ENCODE measurements at regions not wholly inside any gene's neighbourhood (a gene's known extent, or its start where the extent isn't known, plus 50 kb on each side); places are given as distances from the start of the nearest gene placed in this dataset.
A peak's percentile ranks its signal among the peaks of the same experiment; 100 is the strongest.

- DNase-seq, result no peak
Observed at GRCh38 chr11:91730620-91731019, 494.0 kb upstream of the FAT3 start.

DNA sequence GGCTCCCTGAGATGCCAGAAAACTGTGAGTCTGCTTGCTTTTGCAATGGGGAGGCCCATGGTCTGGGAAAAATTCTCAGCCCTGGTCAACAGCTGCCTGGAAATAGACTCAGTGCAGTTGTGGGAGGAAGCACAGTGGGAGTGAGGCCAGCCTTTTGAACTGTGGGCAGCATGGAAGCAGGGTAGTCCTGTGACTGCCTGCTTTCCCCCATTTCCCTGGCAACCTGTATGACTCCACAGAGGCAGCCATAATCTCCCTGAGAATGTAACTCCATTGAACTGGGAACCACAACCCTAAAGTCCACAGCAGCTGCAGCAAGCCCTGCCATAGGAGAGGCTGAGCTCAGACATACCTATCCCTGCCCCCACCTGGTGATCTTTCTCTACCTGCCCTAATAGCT lies 494.6 kb upstream of the FAT3 start:
- DNase-seq, result no peak

DNA sequence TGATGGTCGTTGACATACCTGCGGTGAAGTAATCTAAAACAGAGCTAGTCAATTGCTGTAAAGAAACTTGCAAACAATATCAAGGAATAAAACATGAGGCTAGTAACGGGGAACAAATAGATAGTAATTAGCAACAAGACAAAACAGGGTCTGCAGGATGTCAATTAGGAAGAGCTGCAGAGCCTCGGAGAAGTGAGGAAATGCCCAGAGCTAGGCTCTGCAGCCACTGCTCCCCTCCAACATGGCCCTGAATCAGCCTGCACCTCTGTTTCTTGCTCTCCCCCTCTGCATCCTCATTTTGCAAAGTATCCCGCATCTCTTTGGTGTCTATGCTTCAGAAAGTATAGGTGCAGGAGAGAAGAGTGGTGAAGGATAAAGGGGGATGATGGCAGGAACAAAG lies 507.4 kb upstream of the FAT3 start:
- DNase-seq, result no peak

- DNase-seq, result no peak
Observed at GRCh38 chr11:91707652-91708482, 516.8 kb upstream of the FAT3 start.

DNA sequence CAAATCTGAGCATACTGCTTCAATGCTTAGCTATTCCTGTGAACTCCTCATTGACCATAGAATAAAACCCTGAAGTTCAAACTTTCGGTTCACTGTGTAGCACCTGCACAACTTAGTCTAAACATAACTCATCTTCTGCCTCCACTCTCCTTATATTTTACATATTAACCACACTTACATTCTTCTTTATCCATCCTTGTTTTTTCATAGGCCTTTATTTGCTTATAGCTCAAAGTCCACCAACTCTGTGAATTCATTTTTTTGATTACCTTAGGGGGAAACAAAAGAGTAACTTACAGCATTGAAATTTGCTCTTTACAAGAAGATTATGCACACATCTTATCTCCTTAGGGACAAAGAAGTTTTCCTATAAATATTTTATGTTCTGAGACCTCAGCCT lies 521.6 kb upstream of the FAT3 start:
- no peak for DNase-seq

- no peak for DNase-seq
Observed at GRCh38 chr11:91700854-91701253, 523.8 kb upstream of the FAT3 start.

DNA sequence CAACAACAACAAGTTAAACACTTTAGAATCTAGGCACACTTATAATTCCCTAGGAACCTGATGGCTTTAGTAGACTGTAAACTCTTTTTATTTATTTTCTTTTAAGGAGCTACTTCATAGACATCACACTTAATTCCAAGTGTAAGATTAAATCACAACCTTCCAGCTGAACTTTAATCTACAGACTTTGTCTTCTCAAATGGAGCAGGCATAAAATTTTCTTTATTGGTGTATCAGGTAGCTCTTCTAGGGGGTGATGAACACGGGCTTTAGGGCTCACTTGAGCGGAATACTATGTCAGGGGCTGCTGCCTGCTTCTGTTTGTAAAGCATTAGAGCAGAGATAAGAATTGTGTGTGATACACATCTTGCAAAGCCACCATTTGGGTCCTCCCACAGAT lies 525.8 kb upstream of the FAT3 start:
- no peak for DNase-seq

GRCh38 chr11:91694331-91694730 lies 530.3 kb upstream of the FAT3 start:
- DNase-seq, result no peak

GRCh38 chr11:91691872-91692271 lies 532.7 kb upstream of the FAT3 start:
- DNase-seq, result no peak

DNA sequence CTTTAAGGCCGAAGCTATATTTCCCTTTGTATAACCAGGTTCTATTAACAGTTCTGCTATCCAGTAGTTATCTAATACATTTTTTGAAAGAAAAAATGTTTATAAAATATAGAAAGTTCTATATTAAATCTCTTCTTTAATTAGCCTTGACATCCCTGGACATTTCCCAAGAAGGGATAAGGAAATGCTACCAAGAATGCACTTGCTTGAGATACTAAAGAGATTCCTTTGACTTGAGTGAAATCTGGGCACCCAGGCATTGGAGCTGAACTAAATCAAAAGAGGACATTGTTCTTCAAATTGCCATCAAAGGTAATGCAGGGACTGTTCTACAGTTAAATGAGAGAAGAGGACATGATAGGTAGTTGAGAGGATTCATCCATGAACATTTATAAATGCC lies 535.9 kb upstream of the FAT3 start:
- DNase-seq, result no peak

DNA sequence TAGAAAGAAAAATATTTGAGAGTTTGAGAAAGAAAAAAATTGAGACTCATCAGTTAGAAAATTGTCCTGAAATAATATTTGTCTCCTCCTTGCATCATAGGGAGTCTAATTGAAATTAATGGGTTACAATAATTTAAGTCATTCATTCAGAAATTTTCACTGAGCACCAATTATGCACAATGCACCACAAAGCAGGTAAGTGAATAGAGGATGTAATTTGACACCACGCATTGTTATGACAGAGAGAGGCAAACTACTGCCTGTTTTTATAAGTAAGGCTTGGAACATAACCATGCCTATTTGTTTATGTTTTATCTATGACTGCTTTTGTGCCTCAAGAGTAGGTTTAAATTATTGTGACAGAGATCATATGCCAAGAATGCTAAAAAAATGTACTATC lies 537.9 kb upstream of the FAT3 start:
- DNase-seq, result peak; percentile 34

- no peak for DNase-seq
Observed at GRCh38 chr11:91686281-91686680, 538.3 kb upstream of the FAT3 start.

DNA sequence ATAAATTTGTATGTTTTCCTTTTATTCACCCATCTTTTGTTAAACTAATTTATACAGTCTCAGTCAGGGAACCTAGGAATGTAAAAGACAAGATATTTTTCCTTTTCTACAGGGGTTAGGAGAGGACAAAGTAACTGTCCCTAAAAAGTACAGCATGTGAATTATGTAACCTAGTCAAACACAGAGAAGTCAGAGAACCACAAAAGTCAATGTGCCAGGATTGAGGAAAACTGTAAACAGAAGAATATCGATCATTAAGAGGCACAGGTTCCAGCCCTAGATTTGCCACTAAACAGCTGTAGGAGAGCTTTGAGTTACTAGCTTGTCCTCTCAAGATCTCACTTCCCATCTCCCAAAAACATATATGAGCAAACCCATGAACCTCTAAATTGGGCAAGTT lies 550.9 kb upstream of the FAT3 start:
- DNase-seq, result no peak

DNA sequence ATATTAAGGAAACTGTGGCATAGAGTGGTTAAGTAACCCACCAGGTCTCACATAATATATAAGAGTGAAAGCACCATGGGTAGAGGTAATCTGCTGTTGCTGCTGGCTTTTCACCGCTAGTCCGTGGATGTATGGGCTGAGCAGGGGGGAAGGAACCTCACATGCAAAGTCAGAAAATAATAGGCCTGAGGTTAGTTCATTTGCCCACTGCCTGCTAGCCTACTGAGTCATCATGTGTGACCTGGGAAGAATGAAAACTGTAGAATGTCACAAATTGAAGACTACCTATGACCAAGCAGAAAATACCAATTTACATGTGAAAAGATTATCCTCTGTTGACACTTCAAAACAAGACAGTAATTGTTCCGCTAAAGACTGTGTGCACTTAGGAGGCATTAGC lies 560.1 kb upstream of the FAT3 start:
- peak; percentile 35 for DNase-seq

GRCh38 chr11:91660036-91660435 lies 564.6 kb upstream of the FAT3 start:
- DNase-seq, result no peak

GRCh38 chr11:91654686-91655085 lies 569.9 kb upstream of the FAT3 start:
- DNase-seq, result no peak

GRCh38 chr11:91653079-91653754 lies 571.4 kb upstream of the FAT3 start:
- DNase-seq, result no peak

GRCh38 chr11:91650802-91651201 lies 573.8 kb upstream of the FAT3 start:
- DNase-seq, result no peak

DNA sequence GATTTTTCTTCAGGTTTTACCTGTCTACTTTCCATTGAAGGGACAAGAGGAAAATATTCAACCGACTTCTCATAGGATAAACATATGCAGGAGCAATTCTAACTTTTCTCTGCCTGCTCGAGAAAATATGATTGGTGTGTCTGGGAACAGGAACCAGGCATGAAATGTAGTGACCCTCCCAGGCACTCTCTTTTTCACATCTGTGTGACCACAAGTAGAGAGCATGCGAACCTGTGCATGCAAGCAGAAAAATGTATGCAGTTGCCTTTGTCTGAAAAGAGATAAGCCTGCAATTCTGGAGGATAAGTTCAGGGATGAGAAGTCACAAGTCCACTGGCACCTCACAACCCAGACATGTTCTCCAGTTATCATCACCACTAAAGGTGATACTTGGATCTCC lies 583.5 kb upstream of the FAT3 start:
- no peak for DNase-seq

- no peak for DNase-seq
Observed at GRCh38 chr11:91639359-91639758, 585.3 kb upstream of the FAT3 start.

DNA sequence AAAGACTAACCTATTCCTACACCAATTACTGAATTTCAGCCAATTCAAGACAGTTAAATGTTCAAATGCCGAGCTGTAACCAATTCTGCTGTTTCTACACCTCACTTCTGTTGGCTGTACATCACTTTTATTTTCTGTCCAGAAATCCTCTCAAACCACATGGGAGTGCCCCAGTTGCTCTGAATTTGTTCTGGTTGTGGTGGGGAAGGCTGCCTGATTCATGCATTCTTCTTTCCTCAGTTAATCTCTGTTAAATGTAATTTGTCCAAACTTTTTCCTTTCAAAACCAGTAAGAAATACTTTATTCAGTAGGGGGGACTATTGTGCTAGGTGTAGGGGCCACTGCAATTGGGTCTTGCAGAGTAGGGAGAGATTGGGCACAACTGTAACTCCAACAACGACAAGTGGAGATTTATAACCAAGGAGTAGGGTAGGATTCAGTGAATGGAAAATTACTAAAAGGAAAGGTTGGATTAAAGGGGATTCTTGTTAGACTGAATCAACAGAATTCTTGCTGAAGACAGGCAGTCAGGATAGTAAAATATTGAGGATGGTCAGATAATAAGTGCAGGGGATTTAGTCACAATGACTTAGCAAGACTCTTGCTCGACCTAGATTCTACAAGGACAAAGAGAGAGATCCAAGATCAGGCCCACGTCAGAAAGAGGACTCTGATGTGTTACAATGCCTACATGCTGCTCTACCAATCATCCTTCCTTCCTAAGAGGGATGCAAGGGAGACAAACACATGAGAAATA lies 593.5 kb upstream of the FAT3 start:
- DNase-seq, result no peak

- no peak for DNase-seq
Observed at GRCh38 chr11:91625495-91625894, 599.1 kb upstream of the FAT3 start.

- DNase-seq, result no peak
Observed at GRCh38 chr11:91624021-91624420, 600.6 kb upstream of the FAT3 start.

DNA sequence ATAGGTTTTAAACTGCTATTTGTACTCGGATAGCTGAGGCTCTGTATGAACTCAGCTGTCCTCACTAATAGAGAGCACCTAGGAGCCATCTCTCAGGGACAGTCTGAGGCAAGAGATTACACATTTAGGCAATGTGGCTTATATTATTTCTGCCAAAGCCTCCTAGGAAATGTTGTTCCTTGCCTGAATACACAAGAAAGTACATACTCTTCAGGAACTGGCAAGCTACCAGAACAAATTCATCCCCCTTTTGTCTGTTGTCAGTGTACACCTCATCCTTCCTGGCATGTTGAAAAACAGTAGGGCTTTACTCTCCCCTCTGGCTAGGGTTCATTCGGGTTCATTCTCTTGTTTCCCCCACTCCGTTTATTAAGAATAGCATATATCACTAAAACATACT lies 615.9 kb upstream of the FAT3 start:
- DNase-seq, result no peak
